ENCODE measurements at regions not wholly inside any gene's neighbourhood (a gene's known extent, or its start where the extent isn't known, plus 50 kb on each side); places are given as distances from the start of the nearest gene placed in this dataset.

- TF ChIP-seq CTCF (conservative IDR thresholded peaks at IDR 0.05; ENCODE audit: low read length) (no peak), EZH2phosphoT487 (IDR thresholded peaks at IDR 0.05; ENCODE audit: borderline replicate concordance) (no peak)
These were observed 218.8 kb downstream of the MAGEB17 start for GRCh38 chrX:16386126-16386525.

All from Loucy (cell line).